HCT116 (cell line): ENCODE measurements at regions not wholly inside any gene's neighbourhood (a gene's known extent, or its start where the extent isn't known, plus 50 kb on each side); places are given as distances from the start of the nearest gene placed in this dataset.

Source experiments
- ATAC-seq: fragments of 200-7000 bp; cut with Tn5 transposase; 2 replicates; pipeline ENCODE4 v1.9.1; 2020; ENCODE audit warnings: mild to moderate bottlenecking, moderate library complexity
- BruUV-seq: library from RNA; stranded (reverse); fragments of 400-500 nt; replicated peaks from 2 replicates; lab custom pipeline; 2021; lab: Mats Ljungman, UMichigan
- CTCF ChIA-PET: fragments of 300-600 bp; sonication (Branson Sonifier 250); formaldehyde crosslinking; loops from one replicate; lab custom pipeline; 2021; ENCODE audit warnings: antibody characterized with exemption; lab: Charles Lee
- POLR2A ChIA-PET: fragments of 300-600, 350-600 bp; sonication (Branson Sonifier 250); formaldehyde crosslinking; loops from one replicate; lab custom pipeline; 2021; ENCODE audit warnings: antibody characterized with exemption; lab: Charles Lee
- RAD21 ChIA-PET, 2 experiments: fragments of 300-600 bp; sonication (Branson Sonifier 250); formaldehyde crosslinking; loops; one replicate each; lab custom pipeline; 2023; ENCODE audit warnings: low total read pairs in 2 of 2; ENCODE audit not compliant: uncharacterized antibody in 2 of 2, unreplicated experiment in 2 of 2, low non-redundant PET in 1 of 2; lab: Charles Lee
- DNase-seq: peaks from one replicate; pipeline ENCODE4 v3.0.0-alpha.2; 2010; ENCODE audit warnings: low read depth, low spot score
- H2AFZ ChIP-seq: fragments of 200-600 bp; shearing (Covaris generic), sonication (generic); 2 replicates; pipeline ENCODE4 v1.6.1; 2017; ENCODE audit warnings: low read depth, mixed run types, mixed read lengths, antibody characterized with exemption, low read length; ENCODE audit not compliant: poor library complexity, severe bottlenecking
- H3K27ac ChIP-seq: 2 replicates; pipeline ENCODE4 v1.5.1; 2012; ENCODE audit warnings: low read depth, low read length
- H3K27me3 ChIP-seq: fragments of 200-600 bp; sonication (generic); 2 replicates; pipeline ENCODE4 v1.6.1; 2016; ENCODE audit warnings: mixed run types, low read length, mixed read lengths; ENCODE audit not compliant: insufficient read depth
- H3K36me3 ChIP-seq, 2 experiments: fragments of 200-500 bp in 1 of 2; fragments of 200-600 bp in 1 of 2; sonication (Bioruptor generic) in 1 of 2; sonication (generic) in 1 of 2; 2 replicates each; pipeline versions ENCODE4 v1.5.1 to v1.6.1; 2014 to 2016; ENCODE audit warnings: low read length in 2 of 2, inconsistent platforms in 1 of 2, mixed read lengths in 1 of 2, mixed run types in 1 of 2; ENCODE audit not compliant: insufficient read depth in 2 of 2, control insufficient read depth in 1 of 2
- H3K4me1 ChIP-seq, 2 experiments: fragments of 200-600 bp in 1 of 2; sonication (generic) in 1 of 2; 2 replicates each; pipeline versions ENCODE4 v1.5.1 to v1.6.1; 2012 to 2017; ENCODE audit warnings: low read length in 2 of 2, inconsistent platforms in 1 of 2, mild to moderate bottlenecking in 1 of 2, mixed read lengths in 1 of 2, mixed run types in 1 of 2, moderate library complexity in 1 of 2; ENCODE audit not compliant: insufficient read depth in 2 of 2, control insufficient read depth in 1 of 2
- H3K4me2 ChIP-seq: fragments of 200-600 bp; sonication (generic); 2 replicates; pipeline ENCODE4 v1.6.1; 2017; ENCODE audit warnings: mixed run types, low read length, mixed read lengths
- H3K4me3 ChIP-seq, 2 experiments: fragments of 200-600 bp in 1 of 2; sonication (generic) in 1 of 2; replicated peaks in 1 of 2; 2 replicates each; pipeline ENCODE4 v1.5.1; 2011 to 2016; ENCODE audit warnings: low read length in 2 of 2, control low read depth in 1 of 2, low read depth in 1 of 2, mild to moderate bottlenecking in 1 of 2, mixed read lengths in 1 of 2, mixed run types in 1 of 2
- H3K79me2 ChIP-seq: fragments of 200-600 bp; sonication (generic); 2 replicates; pipeline ENCODE4 v1.6.1; 2017; ENCODE audit warnings: mild to moderate bottlenecking, mixed run types, low read length, moderate library complexity, mixed read lengths; ENCODE audit not compliant: insufficient read depth
- H3K9ac ChIP-seq: fragments of 200-600 bp; sonication (generic); 2 replicates; pipeline ENCODE4 v1.6.1; 2016; ENCODE audit warnings: low read length, mixed read lengths
- H3K9me2 ChIP-seq: fragments of 200-600 bp; sonication (generic), shearing (Covaris generic); 2 replicates; pipeline ENCODE4 v1.6.1; 2017; ENCODE audit warnings: mixed run types, mild to moderate bottlenecking, moderate library complexity; ENCODE audit not compliant: insufficient read depth
- H3K9me3 ChIP-seq, 2 experiments: fragments of 200-500 bp in 1 of 2; fragments of 200-600 bp in 1 of 2; sonication (Bioruptor generic) in 1 of 2; sonication (generic) in 1 of 2; 2 replicates each; pipeline ENCODE4 v1.6.1; 2014 to 2017; ENCODE audit warnings: low read length in 2 of 2, mixed read lengths in 2 of 2, inconsistent platforms in 1 of 2, low read depth in 1 of 2, mild to moderate bottlenecking in 1 of 2, mixed run types in 1 of 2, moderate library complexity in 1 of 2; ENCODE audit not compliant: control insufficient read depth in 1 of 2, insufficient read depth in 1 of 2
- H4K20me1 ChIP-seq: fragments of 200-600 bp; sonication (generic), shearing (Covaris generic); 2 replicates; pipeline ENCODE4 v1.6.1; 2017; ENCODE audit warnings: mixed run types, mild to moderate bottlenecking, moderate library complexity; ENCODE audit not compliant: insufficient read depth
- ATF3 ChIP-seq: IDR thresholded peaks from 2 replicates; pipeline ENCODE4 v1.6.1; 2012
- CBX3 ChIP-seq: IDR thresholded peaks from 2 replicates; pipeline ENCODE4 v1.6.1; 2012; ENCODE audit warnings: low read depth
- CEBPB ChIP-seq: IDR thresholded peaks from 2 replicates; pipeline ENCODE4 v1.6.1; 2012; ENCODE audit warnings: low read depth
- CTCF ChIP-seq, 3 experiments: fragments of 200-600 bp in 1 of 3; sonication (generic) in 1 of 3; IDR thresholded peaks in 2 of 3; conservative IDR thresholded peaks in 1 of 3; 2 replicates each; pipeline ENCODE4 v1.5.1; 2012 to 2017; ENCODE audit warnings: low read depth in 2 of 3, low read length in 2 of 3, antibody characterized with exemption in 1 of 3, borderline replicate concordance in 1 of 3, control low read depth in 1 of 3, mild to moderate bottlenecking in 1 of 3, mixed read lengths in 1 of 3, mixed run types in 1 of 3, moderate library complexity in 1 of 3; ENCODE audit not compliant: insufficient read depth in 1 of 3
- EGR1 ChIP-seq: IDR thresholded peaks from 2 replicates; pipeline ENCODE4 v1.6.1; 2012; ENCODE audit warnings: low read depth
- ELF1 ChIP-seq: IDR thresholded peaks from 2 replicates; pipeline ENCODE4 v1.6.1; 2012; ENCODE audit warnings: low read depth, borderline replicate concordance
- EZH2 ChIP-seq: fragments of 200-600 bp; sonication (generic); IDR thresholded peaks from 2 replicates; pipeline ENCODE4 v1.6.1; 2017; ENCODE audit warnings: antibody characterized with exemption, mixed run types
- EZH2phosphoT487 ChIP-seq: fragments of 200-600 bp; IDR thresholded peaks from 2 replicates; pipeline ENCODE4 v1.6.1; 2018; ENCODE audit warnings: antibody characterized with exemption, borderline replicate concordance
- FOSL1 ChIP-seq: IDR thresholded peaks from 2 replicates; pipeline ENCODE4 v1.6.1; 2012; ENCODE audit warnings: low read depth
- MAX ChIP-seq: IDR thresholded peaks from 2 replicates; pipeline ENCODE4 v1.6.1; 2012
- POLR2AphosphoS5 ChIP-seq: IDR thresholded peaks from 2 replicates; pipeline ENCODE4 v1.6.1; 2011; ENCODE audit warnings: mild to moderate bottlenecking, low read depth, low read length, moderate library complexity
- RAD21 ChIP-seq: IDR thresholded peaks from 2 replicates; pipeline ENCODE4 v1.6.1; 2012; ENCODE audit warnings: low read depth, mild to moderate bottlenecking
- SP1 ChIP-seq: IDR thresholded peaks from 2 replicates; pipeline ENCODE4 v1.6.1; 2012; ENCODE audit warnings: low read depth
- TCF7L2 ChIP-seq: IDR thresholded peaks from 2 replicates; pipeline ENCODE4 v1.7.0; 2011; ENCODE audit warnings: borderline replicate concordance, inconsistent platforms; ENCODE audit not compliant: insufficient read depth, insufficient read length; ENCODE audit errors: extremely low read depth
- ZBTB33 ChIP-seq: IDR thresholded peaks from 2 replicates; pipeline ENCODE4 v1.6.1; 2011; ENCODE audit warnings: mild to moderate bottlenecking, low read length, moderate library complexity; ENCODE audit not compliant: insufficient replicate concordance; ENCODE audit errors: extremely low read depth
- ZFX ChIP-seq: fragments of 450-650 bp; IDR thresholded peaks from 2 replicates; pipeline ENCODE4 v1.6.1; 2017
- ZNF274 ChIP-seq: fragments of 200-500 bp; sonication (Bioruptor generic); IDR thresholded peaks from 2 replicates; pipeline ENCODE4 v1.6.1; 2014; ENCODE audit warnings: mild to moderate bottlenecking, low read depth, low read length, inconsistent platforms
- intact Hi-C: fragments of 100-400 bp; cut with micrococcal nuclease; formaldehyde crosslinking; loops from 2 replicates; pipeline ENCODE4 v1.10.0; 2022

GRCh38 chr4:67120369-67120768, 424.9 kb downstream of the CENPC start:
- H3K79me2 ChIP-seq = no peaks in the 10 kb centered on the region
- BruUV-seq = no TSS peak
- ChIA-PET RAD21 (no interaction called here), POLR2A (no interaction called here), CTCF (no interaction called here)
- no peaks in the 10 kb centered on the region for H3K27me3 ChIP-seq
- no peaks in the 10 kb centered on the region for H3K4me1 ChIP-seq
- no peak overlapping the region for H3K9ac ChIP-seq
- H2AFZ ChIP-seq = no peak overlapping the region
- no peaks in the 10 kb centered on the region for H3K36me3 ChIP-seq
- TF ChIP-seq ELF1 = no peak
- no peak overlapping the region for H3K4me3 ChIP-seq
- H3K9me2 ChIP-seq = no peaks in the 10 kb centered on the region
- H3K27ac ChIP-seq = no peak overlapping the region
- DNase-seq (no peak), ATAC-seq (no peak)
- intact Hi-C loops = no loop called here
- no peaks in the 10 kb centered on the region for H4K20me1 ChIP-seq
- H3K9me3 ChIP-seq = peaks cover 4 to 7% of the 10 kb centered on the region in 2 experiments; a peak in 2 of 4 replicates
- no peak overlapping the region for H3K4me2 ChIP-seq

- no peak for TF ChIP-seq ELF1
- TF ChIP-seq FOSL1 = no peak
- no peak for TF ChIP-seq CBX3
- no peak for TF ChIP-seq CEBPB
- TF ChIP-seq SP1 = no peak
- no peak for TF ChIP-seq TCF7L2
- TF ChIP-seq EZH2 = no peak
- TF ChIP-seq ZFX = no peak
- no peak for TF ChIP-seq POLR2AphosphoS5
- TF ChIP-seq RAD21 = no peak
- TF ChIP-seq EZH2phosphoT487 = no peak
- TF ChIP-seq MAX = no peak
- no peak for TF ChIP-seq ATF3
- TF ChIP-seq ZNF274 = no peak
- no peak for TF ChIP-seq EGR1
- no peak for TF ChIP-seq CTCF (IDR thresholded peaks at IDR 0.05 in 2 of 3, conservative IDR thresholded peaks at IDR 0.05 in 1 of 3; ENCODE audit: borderline replicate concordance in 1 of 3, insufficient read depth in 1 of 3, low read depth in 2 of 3, low read length in 2 of 3)
- no peak for TF ChIP-seq ZBTB33
- Histone ChIP-seq H3K4me2 (no peak overlapping the region), H3K4me1 (no peaks in the 10 kb centered on the region), H2AFZ (no peak overlapping the region), H3K9me2 (no peaks in the 10 kb centered on the region), H3K9ac (no peak overlapping the region), H3K4me3 (no peak overlapping the region), H3K36me3 (no peaks in the 10 kb centered on the region), H3K27ac (no peak overlapping the region), H3K27me3 (no peaks in the 10 kb centered on the region), H3K79me2 (no peaks in the 10 kb centered on the region), H3K9me3 (peaks cover 4 to 9% of the 10 kb centered on the region in 2 experiments; a peak in 3 of 4 replicates), H4K20me1 (no peaks in the 10 kb centered on the region)
- ATAC-seq (no peak), DNase-seq (no peak)
- intact Hi-C loops = no loop called here
- CTCF ChIA-PET = no interaction called here
- POLR2A ChIA-PET = no interaction called here
- RAD21 ChIA-PET = no interaction called here
- BruUV-seq = no TSS peak
Observed at GRCh38 chr4:67109276-67109675, 436.0 kb downstream of the CENPC start.
